ENCODE measurements at regions not wholly inside any gene's neighbourhood (a gene's known extent, or its start where the extent isn't known, plus 50 kb on each side); places are given as distances from the start of the nearest gene placed in this dataset.

GRCh38 chr1:200314085-200314750 is 95.6 kb downstream of the ZNF281 start:
- ChIA-PET POLR2A (ENCODE audit: partially characterized antibody) (interaction anchor here (0.7 to 2.1 kb wide), 3 partner anchors 13 to 62 kb away, joined by 3 to 6 read pairs (median 3); no protein-coding TSS in a partner anchor), CTCF (ENCODE audit: partially characterized antibody) (interaction anchor here (0.8 to 1.9 kb wide), 7 partner anchors 9 to 196 kb away, joined by 3 to 9 read pairs (median 4); no protein-coding TSS in a partner anchor)
- H3K79me1 ChIP-seq (ENCODE audit: low read depth, low read length) = no peaks in the 10 kb centered on the region
- H2AK5ac ChIP-seq (ENCODE audit: low read depth, low read length) = no peak overlapping the region
- no peaks in the 10 kb centered on the region for H3K9me3 ChIP-seq (ENCODE audit: insufficient read depth in 2 of 2, low read depth in 1 of 2, low read length in 1 of 2)
- H3K9ac ChIP-seq (replicated peaks in 1 of 4; ENCODE audit: extremely low read depth in 1 of 4, low read depth in 3 of 4, low read length in 3 of 4) = no peak overlapping the region
- no peak overlapping the region for H3K4ac ChIP-seq (replicated peaks; ENCODE audit: insufficient read length, low read depth, low read length)
- no peak overlapping the region for H4K91ac ChIP-seq (replicated peaks; ENCODE audit: insufficient read length, low read length)
- H4K8ac ChIP-seq (ENCODE audit: extremely low read depth, insufficient read depth, low read length) = no peak overlapping the region
- H4K20me1 ChIP-seq (replicated peaks in 1 of 2; ENCODE audit: control insufficient read depth in 1 of 2, insufficient read depth in 2 of 2, low read length in 2 of 2) = no peaks in the 10 kb centered on the region
- no peak overlapping the region for H3K14ac ChIP-seq (ENCODE audit: insufficient read length)
- no peak overlapping the region; the same call in 1 of the 2 replicates for H2BK20ac ChIP-seq (ENCODE audit: low read length)
- H3K4me2 ChIP-seq (ENCODE audit: insufficient read depth in 1 of 2, low read depth in 2 of 2, low read length in 2 of 2) = peak overlapping the region in 1 of 2 experiments; percentile 41; a peak in 1 of 4 replicates
- H2BK5ac ChIP-seq (ENCODE audit: low read depth, low read length) = no peak overlapping the region
- WGBS, 2 experiments (ENCODE audit: extremely low coverage in 1 of 2, insufficient coverage in 1 of 2, insufficient read length in 1 of 2, insufficient replicate concordance in 2 of 2, low coverage in 1 of 2, low lambda C conversion rate in 2 of 2, missing lambda C conversion rate in 1 of 2) = 69% methylated on average over 5 of the region's 5 CpGs; no CpG with 5 or more reads in 1 of the 2 experiments
- H3K4me3 ChIP-seq (ENCODE audit: extremely low read depth in 1 of 4, insufficient read depth in 2 of 4, low read depth in 3 of 4, low read length in 4 of 4) = no peak overlapping the region
- no peak overlapping the region for H2BK120ac ChIP-seq (replicated peaks; ENCODE audit: low read depth, low read length)
- no peak overlapping the region for H3K56ac ChIP-seq (replicated peaks; ENCODE audit: insufficient read length, low read depth, low read length)
- DNase-seq (ENCODE audit: low read depth in 1 of 2, low spot score in 2 of 2) (no peak), FAIRE-seq (no peak)
- H3K23ac ChIP-seq (ENCODE audit: insufficient read length) = no peak overlapping the region
- H3K18ac ChIP-seq (ENCODE audit: extremely low read depth, low read length) = no peak overlapping the region
- no peaks in the 10 kb centered on the region for H3K27me3 ChIP-seq (replicated peaks in 1 of 4; ENCODE audit: control insufficient read depth in 3 of 4, extremely low read depth in 1 of 4, insufficient read depth in 3 of 4, low read length in 3 of 4)
- no peaks in the 10 kb centered on the region for H3K23me2 ChIP-seq (ENCODE audit: low read depth, low read length)
- H4K5ac ChIP-seq (ENCODE audit: insufficient read length, low read depth, low read length) = no peak overlapping the region
- H3K27ac ChIP-seq (ENCODE audit: low read depth, low read length) = no peak overlapping the region
- H2BK15ac ChIP-seq (ENCODE audit: low read length) = no peak overlapping the region
- peaks cover 0 to 7% (median 0%) of the 10 kb centered on the region in 4 experiments; a peak in 1 of 7 replicates for H3K4me1 ChIP-seq (replicated peaks in 1 of 4; ENCODE audit: control insufficient read depth in 3 of 4, insufficient read depth in 4 of 4, low read length in 3 of 4)
- H2BK12ac ChIP-seq (ENCODE audit: low read depth, low read length) = no peak overlapping the region
- no peaks in the 10 kb centered on the region for H3K36me3 ChIP-seq (ENCODE audit: control insufficient read depth in 2 of 4, insufficient read depth in 4 of 4, low read length in 3 of 4)
- peak overlapping the region; percentile 55; the same call in 1 of the 2 replicates for H2AFZ ChIP-seq (ENCODE audit: low read length)
- H3K79me2 ChIP-seq (ENCODE audit: control insufficient read depth in 1 of 2, insufficient read depth in 2 of 2, low read length in 2 of 2) = no peaks in the 10 kb centered on the region
- TF ChIP-seq SAP30 (IDR thresholded peaks at IDR 0.05; ENCODE audit: insufficient read depth, insufficient replicate concordance, low read length) (no peak), HDAC6 (IDR thresholded peaks at IDR 0.05; ENCODE audit: low read depth, low read length) (no peak), FOSL1 (IDR thresholded peaks at IDR 0.05; ENCODE audit: insufficient read depth, low read depth, low read length) (no peak), RFX5 (IDR thresholded peaks at IDR 0.05; ENCODE audit: borderline replicate concordance, low read depth, low read length) (no peak), TAF7 (optimal IDR thresholded peaks at IDR 0.05; ENCODE audit: borderline replicate concordance, low read depth, low read length) (no peak), CHD2 (IDR thresholded peaks at IDR 0.05; ENCODE audit: low read length) (no peak), GTF2F1 (IDR thresholded peaks at IDR 0.05; ENCODE audit: borderline replicate concordance, low read depth, low read length) (no peak), ATF3 (IDR thresholded peaks at IDR 0.05; ENCODE audit: insufficient read depth, low read depth, low read length) (no peak), SUZ12 (IDR thresholded peaks at IDR 0.05; ENCODE audit: low read length) (no peak), CHD1 (IDR thresholded peaks at IDR 0.05; ENCODE audit: low read depth, low read length) (no peak), GABPA (IDR thresholded peaks at IDR 0.05; ENCODE audit: borderline replicate concordance, insufficient read depth, low read length) (no peak), RBBP5 (IDR thresholded peaks at IDR 0.05; ENCODE audit: borderline replicate concordance, low read depth, low read length) (no peak)

All from H1 (cell line).